K562 (cell line): ENCODE measurements at regions not wholly inside any gene's neighbourhood (a gene's known extent, or its start where the extent isn't known, plus 50 kb on each side); places are given as distances from the start of the nearest gene placed in this dataset.
A peak's percentile ranks its signal among the peaks of the same experiment; 100 is the strongest.

Experiments used
- ARID4B ChIP-seq: sonication (generic); formaldehyde crosslinking; IDR thresholded peaks from 2 replicates; pipeline ENCODE4 v1.8.0; 2022; ENCODE audit warnings: mild to moderate bottlenecking, missing genetic modification reagents
- CHCHD3 ChIP-seq: fragments of 250-450 bp; sonication (Bioruptor Pico); IDR thresholded peaks from 2 replicates; pipeline ENCODE4 v2.1.2; 2022; ENCODE audit warnings: mild to moderate bottlenecking
- CTCFL ChIP-seq: IDR thresholded peaks from 2 replicates; pipeline ENCODE4 v1.6.1; 2011; ENCODE audit warnings: borderline replicate concordance, low read depth, mild to moderate bottlenecking, moderate library complexity, low read length; ENCODE audit not compliant: insufficient read depth, poor library complexity, severe bottlenecking
- MCM5 ChIP-seq: fragments of 450-650 bp; IDR thresholded peaks from 2 replicates; pipeline ENCODE4 v1.6.1; 2016; ENCODE audit warnings: low read depth
- NCOA2 ChIP-seq, 2 experiments: fragments of 450-650 bp; IDR thresholded peaks; 2 replicates each; pipeline ENCODE4 v1.6.1; 2018; ENCODE audit warnings: mild to moderate bottlenecking in 2 of 2, moderate library complexity in 1 of 2; ENCODE audit not compliant: partially characterized antibody in 2 of 2
- NELFE ChIP-seq: IDR thresholded peaks from 2 replicates; pipeline ENCODE4 v1.6.1; 2011; ENCODE audit warnings: mild to moderate bottlenecking; ENCODE audit not compliant: insufficient read depth, insufficient read length
- RB1 ChIP-seq: fragments of 450-650 bp; IDR thresholded peaks from 2 replicates; pipeline ENCODE4 v1.6.1; 2017; ENCODE audit warnings: low read depth, mild to moderate bottlenecking
- SNRNP70 ChIP-seq: fragments of 200-400 bp; formaldehyde crosslinking; optimal IDR thresholded peaks from 2 replicates; pipeline ENCODE3; 2017; ENCODE audit warnings: low read depth, low read length
- ZC3H4 ChIP-seq: sonication (generic); formaldehyde crosslinking; IDR thresholded peaks from 2 replicates; pipeline ENCODE4 v1.9.0; 2021; ENCODE audit warnings: missing genetic modification reagents, borderline replicate concordance
- ZKSCAN8 ChIP-seq: fragments of 200-800 bp; sonication (Bioruptor generic); IDR thresholded peaks from 2 replicates; pipeline ENCODE4 v1.6.1; 2016; ENCODE audit warnings: missing genetic modification characterization, missing compliant biosample characterization
- ZNF263 ChIP-seq: sonication (generic); formaldehyde crosslinking; IDR thresholded peaks from 2 replicates; pipeline ENCODE4 v1.8.0; 2022; ENCODE audit warnings: mild to moderate bottlenecking, missing genetic modification reagents, borderline replicate concordance
- ZNF408 ChIP-seq: fragments of 250-450 bp; sonication (Bioruptor Pico); IDR thresholded peaks from 2 replicates; pipeline ENCODE4 v1.4.0; 2020; ENCODE audit warnings: low read depth, mild to moderate bottlenecking, moderate library complexity
- ZNF699 ChIP-seq: fragments of 250-450 bp; sonication (Bioruptor Pico); IDR thresholded peaks from 2 replicates; pipeline ENCODE4 v1.8.0; 2021; ENCODE audit warnings: mild to moderate bottlenecking, moderate library complexity; ENCODE audit not compliant: insufficient replicate concordance
- ZNF766 ChIP-seq: fragments of 200-800 bp; sonication (Bioruptor generic); conservative IDR thresholded peaks from 2 replicates; pipeline ENCODE4 v1.6.1; 2016; ENCODE audit warnings: missing genetic modification characterization, missing compliant biosample characterization
- TF ChIP-seq, protein P1 (sequence below): fragments of 250-450 bp; sonication (Bioruptor Pico); IDR thresholded peaks from 2 replicates; pipeline ENCODE4 v1.5.0; 2022; ENCODE audit warnings: mild to moderate bottlenecking
- TF ChIP-seq, protein P2 (sequence below): sonication (generic); formaldehyde crosslinking; IDR thresholded peaks from 2 replicates; pipeline ENCODE4 v1.8.1; 2023; ENCODE audit warnings: mild to moderate bottlenecking, missing genetic modification reagents

- TF ChIP-seq ARID4B = no peak; the same call in 1 of the 2 replicates
- TF ChIP-seq, protein P1, sequence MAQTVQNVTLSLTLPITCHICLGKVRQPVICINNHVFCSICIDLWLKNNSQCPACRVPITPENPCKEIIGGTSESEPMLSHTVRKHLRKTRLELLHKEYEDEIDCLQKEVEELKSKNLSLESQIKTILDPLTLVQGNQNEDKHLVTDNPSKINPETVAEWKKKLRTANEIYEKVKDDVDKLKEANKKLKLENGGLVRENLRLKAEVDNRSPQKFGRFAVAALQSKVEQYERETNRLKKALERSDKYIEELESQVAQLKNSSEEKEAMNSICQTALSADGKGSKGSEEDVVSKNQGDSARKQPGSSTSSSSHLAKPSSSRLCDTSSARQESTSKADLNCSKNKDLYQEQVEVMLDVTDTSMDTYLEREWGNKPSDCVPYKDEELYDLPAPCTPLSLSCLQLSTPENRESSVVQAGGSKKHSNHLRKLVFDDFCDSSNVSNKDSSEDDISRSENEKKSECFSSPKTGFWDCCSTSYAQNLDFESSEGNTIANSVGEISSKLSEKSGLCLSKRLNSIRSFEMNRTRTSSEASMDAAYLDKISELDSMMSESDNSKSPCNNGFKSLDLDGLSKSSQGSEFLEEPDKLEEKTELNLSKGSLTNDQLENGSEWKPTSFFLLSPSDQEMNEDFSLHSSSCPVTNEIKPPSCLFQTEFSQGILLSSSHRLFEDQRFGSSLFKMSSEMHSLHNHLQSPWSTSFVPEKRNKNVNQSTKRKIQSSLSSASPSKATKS (CRISPR knock-in tag) = no peak
- no peak for TF ChIP-seq MCM5
- TF ChIP-seq NELFE = no peak
- TF ChIP-seq ZC3H4 = no peak
- TF ChIP-seq ZKSCAN8 = no peak
- TF ChIP-seq NCOA2 (IDR thresholded peaks at IDR 0.05; ENCODE audit: partially characterized antibody in 2 of 2) = no peak
- TF ChIP-seq CHCHD3 (CRISPR knock-in tag) = no peak
- TF ChIP-seq ZNF699 (CRISPR knock-in tag) = no peak
- TF ChIP-seq, protein P2, sequence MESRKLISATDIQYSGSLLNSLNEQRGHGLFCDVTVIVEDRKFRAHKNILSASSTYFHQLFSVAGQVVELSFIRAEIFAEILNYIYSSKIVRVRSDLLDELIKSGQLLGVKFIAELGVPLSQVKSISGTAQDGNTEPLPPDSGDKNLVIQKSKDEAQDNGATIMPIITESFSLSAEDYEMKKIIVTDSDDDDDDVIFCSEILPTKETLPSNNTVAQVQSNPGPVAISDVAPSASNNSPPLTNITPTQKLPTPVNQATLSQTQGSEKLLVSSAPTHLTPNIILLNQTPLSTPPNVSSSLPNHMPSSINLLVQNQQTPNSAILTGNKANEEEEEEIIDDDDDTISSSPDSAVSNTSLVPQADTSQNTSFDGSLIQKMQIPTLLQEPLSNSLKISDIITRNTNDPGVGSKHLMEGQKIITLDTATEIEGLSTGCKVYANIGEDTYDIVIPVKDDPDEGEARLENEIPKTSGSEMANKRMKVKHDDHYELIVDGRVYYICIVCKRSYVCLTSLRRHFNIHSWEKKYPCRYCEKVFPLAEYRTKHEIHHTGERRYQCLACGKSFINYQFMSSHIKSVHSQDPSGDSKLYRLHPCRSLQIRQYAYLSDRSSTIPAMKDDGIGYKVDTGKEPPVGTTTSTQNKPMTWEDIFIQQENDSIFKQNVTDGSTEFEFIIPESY = peak; percentile 72
- TF ChIP-seq CTCFL = peak; percentile 23
- no peak for TF ChIP-seq ZNF263
- no peak for TF ChIP-seq ZNF408 (CRISPR knock-in tag)
- TF ChIP-seq SNRNP70 = no peak
- TF ChIP-seq RB1 = peak; percentile 41; the same call in 1 of the 2 replicates
- no peak for TF ChIP-seq ZNF766 (CRISPR knock-in tag)
These were observed 2177.4 kb upstream of the DEFB115 start (continued) for GRCh38 chr20:29079769-29080690.
